GM23338 (cell line): ENCODE measurements at regions not wholly inside any gene's neighbourhood (a gene's known extent, or its start where the extent isn't known, plus 50 kb on each side); places are given as distances from the start of the nearest gene placed in this dataset.

Experiments
- ATAC-seq: fragments of 200-7000 bp; cut with Tn5 transposase; 3 replicates; pipeline ENCODE4 v1.9.1; 2020
- DNase-seq: peaks from one replicate; pipeline ENCODE4 v3.0.0-alpha.2; 2015; ENCODE audit warnings: low spot score
- H2AFZ ChIP-seq: fragments of 200-600 bp; sonication (generic); 2 replicates; pipeline ENCODE4 v1.8.0; 2016; ENCODE audit warnings: antibody characterized with exemption, mild to moderate bottlenecking, moderate library complexity
- H3F3A ChIP-seq: fragments of 200-600 bp; sonication (generic); replicated peaks from 2 replicates; pipeline ENCODE4 v1.8.0; 2017; ENCODE audit warnings: antibody characterized with exemption, mixed run types, low read depth
- H3K27ac ChIP-seq: fragments of 200-600 bp; sonication (generic); 2 replicates; pipeline ENCODE4 v1.6.1; 2016; ENCODE audit warnings: low read depth
- H3K27me3 ChIP-seq: fragments of 200-600 bp; sonication (generic); 2 replicates; pipeline ENCODE4 v1.8.0; 2016; ENCODE audit warnings: mild to moderate bottlenecking, mixed run types, moderate library complexity; ENCODE audit not compliant: insufficient read depth
- H3K36me3 ChIP-seq: fragments of 200-600 bp; sonication (generic); 2 replicates; pipeline ENCODE4 v1.8.0; 2016; ENCODE audit warnings: mild to moderate bottlenecking; ENCODE audit not compliant: insufficient read depth
- H3K4me1 ChIP-seq: fragments of 200-600 bp; sonication (generic); 2 replicates; pipeline ENCODE4 v1.8.0; 2016; ENCODE audit warnings: mild to moderate bottlenecking, moderate library complexity; ENCODE audit not compliant: insufficient read depth
- H3K4me2 ChIP-seq: fragments of 200-600 bp; sonication (generic); 2 replicates; pipeline ENCODE4 v1.7.1; 2017; ENCODE audit warnings: mixed run types
- H3K4me3 ChIP-seq: fragments of 200-600 bp; sonication (generic); 2 replicates; pipeline ENCODE4 v1.6.1; 2016; ENCODE audit warnings: mixed run types
- H3K79me2 ChIP-seq: fragments of 200-600 bp; sonication (generic); replicated peaks from 2 replicates; pipeline ENCODE4 v1.8.0; 2017; ENCODE audit warnings: mild to moderate bottlenecking; ENCODE audit not compliant: insufficient read depth
- H3K9me2 ChIP-seq: fragments of 200-600 bp; sonication (generic); 2 replicates; pipeline ENCODE4 v1.8.0; 2017; ENCODE audit not compliant: insufficient read depth
- H4K20me1 ChIP-seq: fragments of 200-600 bp; sonication (generic); replicated peaks from 2 replicates; pipeline ENCODE4 v1.8.0; 2017; ENCODE audit warnings: mild to moderate bottlenecking; ENCODE audit not compliant: insufficient read depth
- H3K27ac Mint-ChIP-seq: 2 replicates; pipeline ENCODE4 v1.8.0; 2020; ENCODE audit warnings: inconsistent platforms, mild to moderate bottlenecking, moderate library complexity, mixed read lengths
- H3K27me3 Mint-ChIP-seq: 3 replicates; pipeline ENCODE4 v1.8.0; 2022; ENCODE audit warnings: low read depth, mild to moderate bottlenecking, moderate library complexity, mixed read lengths, inconsistent platforms; ENCODE audit not compliant: insufficient read depth, poor library complexity
- H3K36me3 Mint-ChIP-seq: 3 replicates; pipeline ENCODE4 v1.8.0; 2021; ENCODE audit warnings: low read depth, mild to moderate bottlenecking, inconsistent platforms, moderate library complexity, mixed read lengths
- H3K4me1 Mint-ChIP-seq: 3 replicates; pipeline ENCODE4 v1.8.0; 2020; ENCODE audit warnings: mild to moderate bottlenecking, inconsistent platforms, mixed read lengths
- H3K4me3 Mint-ChIP-seq: 3 replicates; pipeline ENCODE4 v1.8.0; 2021; ENCODE audit warnings: moderate library complexity, mild to moderate bottlenecking, inconsistent platforms, mixed read lengths
- H3K9me3 Mint-ChIP-seq: 3 replicates; pipeline ENCODE4 v1.8.0; 2020; ENCODE audit warnings: moderate library complexity, mild to moderate bottlenecking, inconsistent platforms, mixed read lengths
- CREB1 ChIP-seq: fragments of 250-450 bp; sonication (Bioruptor Pico); IDR thresholded peaks from 2 replicates; pipeline ENCODE4 v1.5.0; 2020; ENCODE audit warnings: low read depth, mild to moderate bottlenecking, moderate library complexity
- EZH2phosphoT487 ChIP-seq: fragments of 200-600 bp; sonication (generic); IDR thresholded peaks from one replicate; pipeline ENCODE4 v1.8.1; 2018; ENCODE audit warnings: antibody characterized with exemption; ENCODE audit not compliant: unreplicated experiment
- JUNB ChIP-seq: IDR thresholded peaks from one replicate; pipeline ENCODE4 v1.6.1; 2016; ENCODE audit warnings: antibody characterized with exemption; ENCODE audit not compliant: unreplicated experiment
- NANOG ChIP-seq: IDR thresholded peaks from 2 replicates; pipeline ENCODE4 v1.6.1; 2016; ENCODE audit warnings: antibody characterized with exemption, borderline replicate concordance
- POLR2AphosphoS5 ChIP-seq: IDR thresholded peaks from 2 replicates; pipeline ENCODE4 v1.6.1; 2016; ENCODE audit warnings: antibody characterized with exemption, low read depth
- ZNF114 ChIP-seq: fragments of 250-450 bp; sonication (Bioruptor Pico); IDR thresholded peaks from 2 replicates; pipeline ENCODE4 v1.5.0; 2020; ENCODE audit warnings: mild to moderate bottlenecking, moderate library complexity
- ZNF331 ChIP-seq: fragments of 250-450 bp; sonication (Bioruptor Pico); IDR thresholded peaks from 2 replicates; pipeline ENCODE4 v1.5.0; 2020; ENCODE audit warnings: low read depth, mild to moderate bottlenecking, moderate library complexity
- TF ChIP-seq, protein P1 (sequence below): fragments of 250-450 bp; sonication (Bioruptor Pico); IDR thresholded peaks from 2 replicates; pipeline ENCODE4 v1.5.0; 2020; ENCODE audit warnings: mild to moderate bottlenecking, moderate library complexity
- TF ChIP-seq, protein P2 (sequence below): IDR thresholded peaks from 2 replicates; pipeline ENCODE4 v1.6.1; 2016; ENCODE audit warnings: antibody characterized with exemption

DNA sequence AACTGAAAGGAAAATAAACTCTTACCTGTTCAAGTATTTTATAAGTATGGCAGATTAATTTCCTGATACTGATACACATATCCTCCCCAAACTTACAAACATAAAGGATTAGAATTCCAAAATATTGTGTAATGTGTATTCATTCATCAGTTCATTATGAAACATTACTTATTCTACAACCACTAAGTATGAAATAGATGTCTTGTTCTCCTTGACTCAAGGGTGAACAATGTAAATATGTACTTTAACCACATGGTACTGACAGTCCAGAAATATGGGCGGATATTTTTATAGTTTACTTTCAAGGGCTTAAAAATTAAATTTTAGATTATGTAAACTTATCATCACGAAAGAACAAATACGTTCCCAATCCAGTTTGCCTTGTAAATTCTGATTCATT is 334.0 kb downstream of the LIG4 start (continued):
- TF ChIP-seq, protein P1, sequence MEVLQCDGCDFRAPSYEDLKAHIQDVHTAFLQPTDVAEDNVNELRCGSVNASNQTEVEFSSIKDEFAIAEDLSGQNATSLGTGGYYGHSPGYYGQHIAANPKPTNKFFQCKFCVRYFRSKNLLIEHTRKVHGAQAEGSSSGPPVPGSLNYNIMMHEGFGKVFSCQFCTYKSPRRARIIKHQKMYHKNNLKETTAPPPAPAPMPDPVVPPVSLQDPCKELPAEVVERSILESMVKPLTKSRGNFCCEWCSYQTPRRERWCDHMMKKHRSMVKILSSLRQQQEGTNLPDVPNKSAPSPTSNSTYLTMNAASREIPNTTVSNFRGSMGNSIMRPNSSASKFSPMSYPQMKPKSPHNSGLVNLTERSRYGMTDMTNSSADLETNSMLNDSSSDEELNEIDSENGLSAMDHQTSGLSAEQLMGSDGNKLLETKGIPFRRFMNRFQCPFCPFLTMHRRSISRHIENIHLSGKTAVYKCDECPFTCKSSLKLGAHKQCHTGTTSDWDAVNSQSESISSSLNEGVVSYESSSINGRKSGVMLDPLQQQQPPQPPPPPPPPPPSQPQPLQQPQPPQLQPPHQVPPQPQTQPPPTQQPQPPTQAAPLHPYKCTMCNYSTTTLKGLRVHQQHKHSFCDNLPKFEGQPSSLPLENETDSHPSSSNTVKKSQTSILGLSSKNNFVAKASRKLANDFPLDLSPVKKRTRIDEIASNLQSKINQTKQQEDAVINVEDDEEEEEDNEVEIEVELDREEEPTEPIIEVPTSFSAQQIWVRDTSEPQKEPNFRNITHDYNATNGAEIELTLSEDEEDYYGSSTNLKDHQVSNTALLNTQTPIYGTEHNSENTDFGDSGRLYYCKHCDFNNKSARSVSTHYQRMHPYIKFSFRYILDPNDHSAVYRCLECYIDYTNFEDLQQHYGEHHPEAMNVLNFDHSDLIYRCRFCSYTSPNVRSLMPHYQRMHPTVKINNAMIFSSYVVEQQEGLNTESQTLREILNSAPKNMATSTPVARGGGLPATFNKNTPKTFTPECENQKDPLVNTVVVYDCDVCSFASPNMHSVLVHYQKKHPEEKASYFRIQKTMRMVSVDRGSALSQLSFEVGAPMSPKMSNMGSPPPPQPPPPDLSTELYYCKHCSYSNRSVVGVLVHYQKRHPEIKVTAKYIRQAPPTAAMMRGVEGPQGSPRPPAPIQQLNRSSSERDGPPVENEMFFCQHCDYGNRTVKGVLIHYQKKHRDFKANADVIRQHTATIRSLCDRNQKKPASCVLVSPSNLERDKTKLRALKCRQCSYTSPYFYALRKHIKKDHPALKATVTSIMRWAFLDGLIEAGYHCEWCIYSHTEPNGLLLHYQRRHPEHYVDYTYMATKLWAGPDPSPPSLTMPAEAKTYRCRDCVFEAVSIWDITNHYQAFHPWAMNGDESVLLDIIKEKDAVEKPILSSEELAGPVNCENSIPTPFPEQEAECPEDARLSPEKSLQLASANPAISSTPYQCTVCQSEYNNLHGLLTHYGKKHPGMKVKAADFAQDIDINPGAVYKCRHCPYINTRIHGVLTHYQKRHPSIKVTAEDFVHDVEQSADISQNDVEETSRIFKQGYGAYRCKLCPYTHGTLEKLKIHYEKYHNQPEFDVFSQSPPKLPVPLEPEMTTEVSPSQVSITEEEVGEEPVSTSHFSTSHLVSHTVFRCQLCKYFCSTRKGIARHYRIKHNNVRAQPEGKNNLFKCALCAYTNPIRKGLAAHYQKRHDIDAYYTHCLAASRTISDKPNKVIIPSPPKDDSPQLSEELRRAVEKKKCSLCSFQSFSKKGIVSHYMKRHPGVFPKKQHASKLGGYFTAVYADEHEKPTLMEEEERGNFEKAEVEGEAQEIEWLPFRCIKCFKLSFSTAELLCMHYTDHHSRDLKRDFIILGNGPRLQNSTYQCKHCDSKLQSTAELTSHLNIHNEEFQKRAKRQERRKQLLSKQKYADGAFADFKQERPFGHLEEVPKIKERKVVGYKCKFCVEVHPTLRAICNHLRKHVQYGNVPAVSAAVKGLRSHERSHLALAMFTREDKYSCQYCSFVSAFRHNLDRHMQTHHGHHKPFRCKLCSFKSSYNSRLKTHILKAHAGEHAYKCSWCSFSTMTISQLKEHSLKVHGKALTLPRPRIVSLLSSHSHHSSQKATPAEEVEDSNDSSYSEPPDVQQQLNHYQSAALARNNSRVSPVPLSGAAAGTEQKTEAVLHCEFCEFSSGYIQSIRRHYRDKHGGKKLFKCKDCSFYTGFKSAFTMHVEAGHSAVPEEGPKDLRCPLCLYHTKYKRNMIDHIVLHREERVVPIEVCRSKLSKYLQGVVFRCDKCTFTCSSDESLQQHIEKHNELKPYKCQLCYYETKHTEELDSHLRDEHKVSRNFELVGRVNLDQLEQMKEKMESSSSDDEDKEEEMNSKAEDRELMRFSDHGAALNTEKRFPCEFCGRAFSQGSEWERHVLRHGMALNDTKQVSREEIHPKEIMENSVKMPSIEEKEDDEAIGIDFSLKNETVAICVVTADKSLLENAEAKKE = no peak
- TF ChIP-seq, protein P2, sequence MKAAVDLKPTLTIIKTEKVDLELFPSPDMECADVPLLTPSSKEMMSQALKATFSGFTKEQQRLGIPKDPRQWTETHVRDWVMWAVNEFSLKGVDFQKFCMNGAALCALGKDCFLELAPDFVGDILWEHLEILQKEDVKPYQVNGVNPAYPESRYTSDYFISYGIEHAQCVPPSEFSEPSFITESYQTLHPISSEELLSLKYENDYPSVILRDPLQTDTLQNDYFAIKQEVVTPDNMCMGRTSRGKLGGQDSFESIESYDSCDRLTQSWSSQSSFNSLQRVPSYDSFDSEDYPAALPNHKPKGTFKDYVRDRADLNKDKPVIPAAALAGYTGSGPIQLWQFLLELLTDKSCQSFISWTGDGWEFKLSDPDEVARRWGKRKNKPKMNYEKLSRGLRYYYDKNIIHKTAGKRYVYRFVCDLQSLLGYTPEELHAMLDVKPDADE = no peak
- TF ChIP-seq POLR2AphosphoS5 = no peak
- TF ChIP-seq ZNF331 (CRISPR knock-in tag) = no peak
- no peak for TF ChIP-seq EZH2phosphoT487
- no peak for TF ChIP-seq NANOG

DNA sequence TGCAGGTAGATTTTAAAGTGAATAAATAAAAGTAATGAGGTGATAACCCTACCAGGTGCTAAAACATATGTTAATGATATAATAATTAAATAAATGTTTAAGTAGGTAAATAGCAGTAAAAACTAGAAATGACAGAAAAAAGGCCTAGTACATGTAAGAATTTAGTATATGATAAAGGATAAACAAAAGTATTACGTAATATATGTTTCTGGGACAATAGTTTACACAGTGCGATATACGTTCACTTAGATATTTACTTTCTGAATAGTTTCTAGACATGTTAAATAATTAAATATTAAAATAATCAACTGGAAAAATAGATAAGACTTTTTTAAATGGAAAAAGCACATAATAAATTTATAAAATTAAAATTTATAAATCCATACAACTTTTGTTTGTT is 340.9 kb downstream of the LIG4 start:
- no peak overlapping the region for H3K4me3 ChIP-seq
- Mint-ChIP-seq H3K27ac (no peak overlapping the region), H3K27me3 (no peaks in the 10 kb centered on the region), H3K9me3 (no peaks in the 10 kb centered on the region), H3K4me1 (no peaks in the 10 kb centered on the region), H3K36me3 (no peaks in the 10 kb centered on the region), H3K4me3 (no peak overlapping the region)
- H3K27me3 ChIP-seq = peaks cover 6% of the 10 kb centered on the region
- no peaks in the 10 kb centered on the region for H3K9me2 ChIP-seq
- no peaks in the 10 kb centered on the region for H3K4me1 ChIP-seq
- no peaks in the 10 kb centered on the region for H3K36me3 ChIP-seq
- ATAC-seq = no peak
- no peak for DNase-seq
- no peaks in the 10 kb centered on the region for H3K79me2 ChIP-seq
- no peak overlapping the region for H2AFZ ChIP-seq
- H3F3A ChIP-seq = no peaks in the 10 kb centered on the region
- H4K20me1 ChIP-seq = no peaks in the 10 kb centered on the region
- H3K4me2 ChIP-seq = no peak overlapping the region
- no peak overlapping the region for H3K27ac ChIP-seq
- no peak for TF ChIP-seq POLR2AphosphoS5
- TF ChIP-seq, protein P1 = no peak
- TF ChIP-seq ZNF331 (CRISPR knock-in tag) = no peak
- TF ChIP-seq CREB1 (CRISPR knock-in tag) = no peak
- TF ChIP-seq NANOG = no peak
- TF ChIP-seq JUNB = no peak
- TF ChIP-seq EZH2phosphoT487 = no peak
- TF ChIP-seq ZNF114 = no peak
